SH-SY5Y (cell line): ENCODE measurements at regions not wholly inside any gene's neighbourhood (a gene's known extent, or its start where the extent isn't known, plus 50 kb on each side); places are given as distances from the start of the nearest gene placed in this dataset.

Experiments
- GATA2 ChIP-seq: IDR thresholded peaks from 2 replicates; pipeline ENCODE4 v1.6.1; 2011; ENCODE audit warnings: mild to moderate bottlenecking, low read depth, low read length
- GATA3 ChIP-seq: IDR thresholded peaks from 2 replicates; pipeline ENCODE4 v1.6.1; 2011; ENCODE audit warnings: low read depth, mild to moderate bottlenecking, low read length, moderate library complexity

DNA sequence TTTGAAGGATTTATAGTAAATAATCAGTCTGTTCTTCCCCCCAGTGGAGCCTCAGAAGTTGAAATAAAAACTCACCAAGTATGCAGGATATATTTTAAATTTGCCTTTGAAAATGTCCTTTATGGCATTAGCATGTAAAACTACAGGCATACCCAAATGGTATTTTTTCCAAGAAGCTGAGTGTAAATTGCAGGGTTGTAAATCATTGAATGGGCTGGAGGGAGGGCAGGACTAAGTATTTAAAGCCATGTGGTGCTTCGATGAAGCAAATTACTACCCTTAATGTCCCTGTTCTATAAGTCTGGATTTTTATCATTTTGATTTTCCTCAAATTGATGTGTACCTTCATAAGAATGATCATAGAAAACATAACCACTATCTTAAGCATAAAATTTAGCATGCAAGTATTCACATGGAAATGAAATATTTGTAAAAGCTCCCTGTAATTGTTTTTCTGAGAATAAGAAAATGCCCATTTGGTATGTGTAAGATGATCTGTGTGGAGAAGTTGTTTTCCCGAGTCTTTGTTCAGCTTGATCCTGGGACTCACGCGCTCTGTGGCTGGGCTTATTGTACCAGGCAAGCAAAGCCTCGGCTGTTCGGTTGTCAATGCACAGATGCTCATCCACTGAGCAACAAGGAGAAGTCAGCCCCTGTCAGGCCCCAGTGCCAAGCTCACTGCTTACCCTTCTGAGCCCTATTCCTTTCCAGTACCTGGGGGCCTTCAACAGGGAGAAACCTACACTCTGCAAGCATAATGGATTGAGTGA is 66.7 kb downstream of the CD164 start:
- no peak for TF ChIP-seq GATA2
- no peak for TF ChIP-seq GATA3

DNA sequence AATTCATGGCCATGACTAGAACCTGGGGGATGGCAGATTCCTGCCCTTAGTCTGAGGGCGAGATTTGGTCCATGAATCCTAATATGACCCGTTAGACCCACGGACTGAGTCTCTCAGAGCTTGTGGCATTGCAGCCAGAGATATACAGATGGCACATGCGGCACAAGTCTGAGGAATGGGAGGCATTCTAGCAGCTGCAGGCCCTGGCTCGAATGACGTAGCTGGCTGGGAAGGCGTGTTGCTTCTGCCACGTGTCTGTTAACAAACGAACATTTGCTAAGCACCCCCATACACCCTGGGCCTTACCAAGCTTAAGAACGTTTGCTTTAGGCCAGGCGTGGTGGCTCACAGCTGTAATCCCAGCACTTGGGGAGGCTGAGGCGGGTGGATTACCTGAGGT is 68.0 kb downstream of the CD164 start:
- TF ChIP-seq GATA3 (no peak), GATA2 (no peak)

- no peak for TF ChIP-seq GATA2
- no peak for TF ChIP-seq GATA3
Measured at GRCh38 chr6:109313139-109313538, 69.1 kb downstream of the CD164 start.

DNA sequence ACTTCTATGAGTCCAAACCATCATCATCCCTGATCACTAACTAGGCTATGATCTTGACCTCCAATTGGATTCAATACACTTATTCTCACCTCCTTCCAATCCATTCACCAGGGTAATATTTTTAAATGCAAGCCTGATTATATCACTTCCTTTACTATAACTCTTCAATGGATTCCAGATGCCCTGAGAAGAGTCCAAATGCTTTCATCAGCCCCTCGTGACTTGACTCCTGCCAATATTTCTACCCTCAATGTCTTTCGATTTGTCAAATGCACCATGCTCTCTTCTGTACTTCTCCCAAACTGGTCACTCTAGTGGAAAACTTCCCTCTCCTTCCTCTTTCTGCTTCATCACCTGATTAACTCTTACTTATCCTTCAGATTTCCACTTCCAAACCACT is 70.8 kb downstream of the CD164 start:
- TF ChIP-seq GATA2: no peak
- no peak for TF ChIP-seq GATA3

GRCh38 chr6:109309917-109310316 is 72.3 kb downstream of the CD164 start:
- TF ChIP-seq GATA2: no peak
- no peak for TF ChIP-seq GATA3

- TF ChIP-seq GATA3 (no peak), GATA2 (no peak)
Measured at GRCh38 chr6:109308018-109308492, 74.2 kb downstream of the CD164 start.

DNA sequence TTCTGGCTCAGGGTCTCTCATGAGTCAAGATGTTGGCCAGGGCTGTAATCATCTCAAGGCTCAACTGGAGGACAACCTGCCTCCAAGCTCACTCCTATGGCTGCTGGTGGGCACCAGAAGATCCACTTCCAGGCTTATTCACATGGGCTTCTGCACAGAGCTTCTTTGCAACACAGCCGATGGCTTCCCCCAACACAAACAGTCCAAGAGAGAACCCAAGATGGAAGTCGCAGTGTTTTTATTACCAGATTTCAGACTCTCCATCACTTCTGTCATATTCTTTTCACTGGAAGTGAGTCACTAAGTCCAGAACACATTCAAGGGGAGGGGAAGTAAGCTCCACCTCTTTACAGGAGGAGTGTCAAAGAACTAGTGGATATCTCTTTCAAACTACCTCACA is 75.5 kb downstream of the CD164 start:
- TF ChIP-seq GATA3 (no peak), GATA2 (no peak)

DNA sequence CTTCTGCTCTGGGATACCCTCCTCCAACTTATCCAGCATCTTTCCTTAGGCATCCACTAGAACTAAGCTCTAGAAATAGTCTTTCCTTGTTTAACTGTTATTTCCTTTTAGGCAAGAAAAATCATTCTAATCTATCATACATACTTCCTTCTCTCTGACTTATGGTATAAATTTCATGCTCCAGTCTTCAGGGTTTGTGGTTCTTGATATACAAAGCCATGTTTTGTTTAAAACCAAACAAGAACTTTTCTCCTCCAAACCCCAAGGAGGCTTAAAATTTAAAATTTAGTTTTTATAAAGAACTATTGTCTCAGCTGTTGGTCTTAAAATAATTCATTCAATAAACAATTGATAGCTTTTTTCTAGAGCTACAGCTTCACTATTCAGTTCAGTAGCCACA is 77.2 kb downstream of the CD164 start:
- TF ChIP-seq GATA3 (no peak), GATA2 (no peak)

DNA sequence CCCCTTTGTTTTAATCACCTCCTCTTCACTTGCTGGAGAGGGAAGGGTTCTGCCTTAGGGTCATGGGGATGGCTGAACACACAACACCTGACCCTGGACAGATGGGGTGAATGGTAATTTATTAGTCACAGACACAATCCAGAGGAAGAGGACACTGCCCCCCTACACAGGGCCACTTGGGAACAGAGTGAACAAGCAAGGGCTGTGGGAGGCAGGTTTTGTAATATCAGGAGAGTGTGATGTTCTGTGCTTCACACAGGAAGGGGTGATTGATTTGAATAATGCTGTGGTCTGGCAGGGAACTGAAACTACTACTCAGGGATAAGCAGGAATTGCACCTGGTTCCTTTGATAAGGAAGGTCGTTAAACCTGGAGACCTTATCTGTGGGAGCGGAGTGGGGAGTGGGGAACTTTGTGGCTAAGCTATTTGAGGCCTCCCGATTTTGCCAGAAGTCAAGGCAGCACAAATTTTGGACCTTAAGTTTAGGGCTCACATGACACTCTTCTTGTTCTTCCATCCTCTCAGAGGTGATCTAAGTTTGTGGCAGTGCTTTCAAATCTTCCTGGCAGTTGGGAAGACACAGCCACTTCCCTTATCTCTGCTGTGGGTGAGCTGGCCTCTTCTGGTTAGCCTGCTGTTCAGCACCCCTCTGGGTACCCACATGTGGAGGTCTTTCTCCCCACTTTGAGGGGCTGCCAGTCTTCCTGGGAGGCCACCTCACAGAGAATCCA is 77.8 kb downstream of the CD164 start:
- no peak for TF ChIP-seq GATA3
- no peak for TF ChIP-seq GATA2

DNA sequence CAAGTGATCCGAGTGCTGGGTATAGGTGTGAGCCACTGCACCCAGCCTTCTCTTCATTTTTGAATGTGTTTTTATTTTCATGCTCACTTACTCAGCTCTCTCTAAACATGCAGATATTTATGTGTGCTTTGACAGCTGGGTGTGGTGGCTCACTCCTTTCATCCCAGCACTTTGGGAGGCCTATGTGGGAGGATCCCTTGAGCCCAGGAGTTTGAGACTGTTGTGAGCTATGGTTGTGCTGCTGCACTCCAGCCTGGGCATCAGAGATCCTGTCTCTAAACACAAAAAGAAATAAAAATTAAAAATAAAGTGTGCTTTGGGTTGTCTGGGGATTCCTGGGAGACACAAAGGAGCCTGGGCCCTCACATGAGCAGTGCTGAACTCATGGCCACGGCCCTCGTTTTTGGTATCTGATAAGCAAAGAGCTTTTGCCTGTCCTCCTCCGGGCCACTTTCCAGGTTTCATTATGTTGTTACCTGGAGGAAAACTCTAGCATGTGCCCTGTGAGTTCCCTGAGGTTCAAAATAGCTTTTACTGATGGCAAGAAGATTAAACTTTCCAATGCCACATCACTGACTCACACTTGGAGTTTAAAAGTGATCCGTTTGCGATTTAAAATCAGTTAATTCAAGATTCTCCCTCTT is 78.5 kb downstream of the CD164 start:
- TF ChIP-seq GATA3: no peak
- TF ChIP-seq GATA2: no peak

DNA sequence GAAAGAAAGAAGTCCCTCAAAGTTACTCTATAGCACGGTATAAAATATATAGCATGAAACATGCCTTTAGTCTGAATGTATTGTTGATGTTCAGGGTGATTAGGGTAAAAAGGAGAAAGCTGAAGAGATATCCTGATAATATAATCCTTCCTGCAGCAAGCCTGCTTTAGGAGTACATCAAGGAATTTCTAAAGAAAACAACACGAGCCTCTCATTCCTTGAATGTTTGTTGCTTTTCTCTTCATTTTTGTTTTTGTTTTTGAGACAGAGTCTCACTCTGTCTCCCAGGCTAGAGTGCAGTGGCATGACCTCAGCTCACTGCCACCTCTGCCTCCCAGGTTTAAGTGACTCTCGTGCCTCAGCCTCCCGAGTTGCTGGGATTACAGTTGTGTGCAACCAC is 79.1 kb downstream of the CD164 start:
- TF ChIP-seq GATA3 (no peak), GATA2 (no peak)

GRCh38 chr6:109302176-109302575 is 80.1 kb downstream of the CD164 start:
- TF ChIP-seq GATA2 (no peak), GATA3 (no peak)

DNA sequence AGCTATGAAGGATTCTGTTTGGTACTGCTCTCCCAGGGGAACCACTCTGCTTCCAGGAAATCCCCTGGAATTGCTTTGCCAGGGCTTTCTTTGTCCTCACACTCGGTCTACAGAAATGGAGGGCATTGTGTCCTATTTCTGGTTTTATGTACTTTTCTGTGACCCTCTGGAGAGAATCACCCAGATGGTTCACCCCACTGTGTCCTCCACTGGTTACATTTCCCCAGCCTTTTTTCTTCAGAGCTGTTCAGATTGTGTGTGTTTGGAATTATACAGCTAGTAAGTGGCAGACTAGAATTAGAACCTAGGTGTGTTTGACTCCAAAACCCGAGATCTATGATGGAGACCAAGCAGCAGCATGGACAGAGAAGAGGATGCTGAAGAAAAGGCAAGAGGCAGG is 80.8 kb downstream of the CD164 start:
- no peak for TF ChIP-seq GATA2
- TF ChIP-seq GATA3: no peak

DNA sequence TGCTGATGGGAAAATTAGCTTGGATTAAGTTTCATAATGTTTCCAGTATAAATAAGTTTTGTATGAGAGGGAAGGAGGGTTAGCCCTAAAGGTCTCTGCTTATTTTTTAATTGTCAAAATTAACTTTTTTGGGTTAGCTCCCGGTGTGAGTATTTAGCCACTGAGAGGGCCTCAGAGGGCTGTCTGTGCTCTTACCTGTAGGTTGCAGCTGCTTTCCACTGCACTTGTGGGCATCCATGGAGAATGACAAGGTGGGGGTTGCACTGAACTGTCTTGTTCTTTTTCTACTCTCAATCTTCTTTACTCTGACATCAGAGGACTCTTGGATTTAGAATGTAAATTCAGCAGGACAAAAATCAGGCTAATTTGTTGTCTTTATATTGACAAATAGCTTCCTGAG is 81.4 kb downstream of the CD164 start:
- TF ChIP-seq GATA3 (no peak), GATA2 (no peak)
